BLaER1 (cell line): ENCODE measurements at regions not wholly inside any gene's neighbourhood (a gene's known extent, or its start where the extent isn't known, plus 50 kb on each side); places are given as distances from the start of the nearest gene placed in this dataset.

Experiments
- H3K27ac ChIP-seq: shearing (Covaris generic); formaldehyde crosslinking; 2 replicates; pipeline ENCODE4 v1.8.1; 2022
- H3K27me3 ChIP-seq: shearing (Covaris generic); formaldehyde crosslinking; 2 replicates; pipeline ENCODE4 v1.8.1; 2022
- H3K36me3 ChIP-seq: shearing (Covaris generic); formaldehyde crosslinking; 2 replicates; pipeline ENCODE4 v1.8.1; 2022
- H3K4me1 ChIP-seq: shearing (Covaris generic); formaldehyde crosslinking; 2 replicates; pipeline ENCODE4 v1.8.1; 2022
- H3K4me2 ChIP-seq: shearing (Covaris generic); formaldehyde crosslinking; 2 replicates; pipeline ENCODE4 v1.8.1; 2022
- H3K4me3 ChIP-seq: shearing (Covaris generic); formaldehyde crosslinking; 2 replicates; pipeline ENCODE4 v1.8.1; 2022
- H3K9ac ChIP-seq: shearing (Covaris generic); formaldehyde crosslinking; 2 replicates; pipeline ENCODE4 v1.8.1; 2022
- H3K9me3 ChIP-seq: shearing (Covaris generic); formaldehyde crosslinking; 2 replicates; pipeline ENCODE4 v1.8.1; 2022
- H4K20me1 ChIP-seq: shearing (Covaris generic); formaldehyde crosslinking; 2 replicates; pipeline ENCODE4 v1.8.1; 2022
- Cebpa-rat ChIP-seq: shearing (Covaris generic); IDR thresholded peaks from 2 replicates; pipeline ENCODE4 v1.8.1; 2022

- H3K4me3 ChIP-seq = no peak overlapping the region
- no peak overlapping the region for H3K27ac ChIP-seq
- TF ChIP-seq Cebpa-rat = no peak
- no peaks in the 10 kb centered on the region for H4K20me1 ChIP-seq
- no peak overlapping the region for H3K4me2 ChIP-seq
- H3K36me3 ChIP-seq = no peaks in the 10 kb centered on the region
- no peaks in the 10 kb centered on the region for H3K4me1 ChIP-seq
- no peaks in the 10 kb centered on the region for H3K9me3 ChIP-seq
- H3K27me3 ChIP-seq = no peaks in the 10 kb centered on the region
- no peak overlapping the region for H3K9ac ChIP-seq
Observed at GRCh38 chr9:100919506-100919905, 109.0 kb upstream of the PLPPR1 start.

DNA sequence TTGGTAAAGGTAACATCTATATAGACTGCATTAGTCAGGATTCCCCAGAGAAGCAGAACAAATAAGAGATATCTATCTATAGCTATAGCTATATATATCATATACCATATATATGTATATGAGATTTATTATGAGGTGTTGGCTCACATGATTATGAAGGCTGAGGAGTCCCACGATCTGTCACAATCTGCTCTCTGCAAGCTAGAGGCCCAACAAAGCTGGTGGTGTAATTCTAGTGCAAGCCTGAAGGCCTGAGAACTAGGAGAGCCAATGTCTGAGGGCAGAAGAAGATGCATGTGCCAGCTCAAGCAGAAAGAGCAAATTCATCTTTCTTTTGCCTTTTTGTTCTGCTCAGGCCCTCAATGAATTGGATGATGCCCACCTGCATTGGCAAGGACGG lies 102.2 kb upstream of the PLPPR1 start:
- no peak overlapping the region for H3K4me2 ChIP-seq
- H4K20me1 ChIP-seq = no peaks in the 10 kb centered on the region
- TF ChIP-seq Cebpa-rat = no peak
- no peak overlapping the region for H3K27ac ChIP-seq
- H3K36me3 ChIP-seq = no peaks in the 10 kb centered on the region
- no peak overlapping the region for H3K9ac ChIP-seq
- H3K4me1 ChIP-seq = no peaks in the 10 kb centered on the region
- no peaks in the 10 kb centered on the region for H3K27me3 ChIP-seq
- peaks cover 8% of the 10 kb centered on the region; the same call in 1 of the 2 replicates for H3K9me3 ChIP-seq
- H3K4me3 ChIP-seq = no peak overlapping the region

- no peaks in the 10 kb centered on the region for H3K36me3 ChIP-seq
- no peaks in the 10 kb centered on the region for H4K20me1 ChIP-seq
- H3K9me3 ChIP-seq = peaks cover 8% of the 10 kb centered on the region; the same call in 1 of the 2 replicates
- no peak overlapping the region for H3K4me3 ChIP-seq
- H3K4me2 ChIP-seq = no peak overlapping the region
- no peak overlapping the region for H3K27ac ChIP-seq
- H3K4me1 ChIP-seq = no peaks in the 10 kb centered on the region
- no peak for TF ChIP-seq Cebpa-rat
- H3K9ac ChIP-seq = no peak overlapping the region
- H3K27me3 ChIP-seq = no peaks in the 10 kb centered on the region
Observed at GRCh38 chr9:100927763-100928162, 100.8 kb upstream of the PLPPR1 start.

- no peak for TF ChIP-seq Cebpa-rat
- Histone ChIP-seq H3K27ac (no peak overlapping the region), H3K36me3 (no peaks in the 10 kb centered on the region), H3K9ac (no peak overlapping the region), H3K4me1 (peaks cover 28% of the 10 kb centered on the region), H3K4me3 (no peak overlapping the region), H3K9me3 (peaks cover 29% of the 10 kb centered on the region), H3K27me3 (no peaks in the 10 kb centered on the region), H3K4me2 (no peak overlapping the region), H4K20me1 (no peaks in the 10 kb centered on the region)
Observed at GRCh38 chr9:100933656-100934055, 94.9 kb upstream of the PLPPR1 start.

DNA sequence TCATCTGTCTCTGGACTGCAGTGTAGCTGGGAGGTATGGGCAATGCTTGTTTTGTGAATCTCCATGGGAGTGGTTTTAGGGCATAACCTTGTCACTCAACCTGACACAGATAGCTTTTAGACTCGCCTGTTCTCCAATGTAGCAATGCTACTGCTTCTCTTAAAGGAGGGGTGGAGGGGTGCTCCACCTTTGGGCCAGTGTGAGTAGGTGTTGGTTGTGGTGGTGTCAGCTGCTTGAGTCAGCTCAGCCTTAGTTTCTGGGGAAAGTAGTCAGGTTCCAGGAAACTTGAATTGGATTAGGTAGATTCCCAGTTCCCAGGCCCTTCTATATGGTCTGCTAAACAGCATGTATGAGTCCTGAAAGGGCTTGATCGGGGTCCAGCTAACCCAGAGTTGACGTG lies 91.1 kb upstream of the PLPPR1 start:
- H3K4me3 ChIP-seq = no peak overlapping the region
- H4K20me1 ChIP-seq = no peaks in the 10 kb centered on the region
- no peak overlapping the region for H3K9ac ChIP-seq
- TF ChIP-seq Cebpa-rat = no peak
- no peak overlapping the region; the same call in 1 of the 2 replicates for H3K27ac ChIP-seq
- H3K4me1 ChIP-seq = peaks cover 36% of the 10 kb centered on the region
- no peaks in the 10 kb centered on the region for H3K27me3 ChIP-seq
- peaks cover 31% of the 10 kb centered on the region for H3K9me3 ChIP-seq
- no peak overlapping the region for H3K4me2 ChIP-seq
- H3K36me3 ChIP-seq = no peaks in the 10 kb centered on the region

DNA sequence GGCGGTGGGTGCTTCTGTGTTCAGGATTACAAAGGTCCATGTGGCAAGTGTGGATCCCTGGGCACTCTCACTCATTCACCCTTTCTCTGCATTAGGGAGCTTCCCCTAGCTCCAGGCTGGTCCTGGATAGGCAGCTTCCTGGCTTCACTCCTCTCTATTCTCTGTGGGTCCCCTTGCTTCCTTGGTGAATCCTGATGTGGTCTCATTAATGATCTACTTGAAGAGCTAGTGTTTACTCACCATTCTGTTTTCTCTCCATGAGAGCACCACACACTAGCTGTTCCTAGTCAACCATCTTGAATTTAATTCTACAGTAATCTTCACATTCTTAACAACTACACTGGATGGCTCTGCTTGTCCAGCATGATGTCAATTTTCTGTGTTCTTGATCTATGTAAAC lies 90.0 kb upstream of the PLPPR1 start:
- Histone ChIP-seq H3K36me3 (no peaks in the 10 kb centered on the region), H4K20me1 (no peaks in the 10 kb centered on the region), H3K9me3 (peaks cover 31% of the 10 kb centered on the region), H3K27me3 (no peaks in the 10 kb centered on the region), H3K4me3 (no peak overlapping the region), H3K4me1 (peaks cover 35% of the 10 kb centered on the region), H3K9ac (no peak overlapping the region), H3K4me2 (no peak overlapping the region), H3K27ac (peak overlapping the region; percentile 23; the same call in 1 of the 2 replicates)
- TF ChIP-seq Cebpa-rat = no peak

DNA sequence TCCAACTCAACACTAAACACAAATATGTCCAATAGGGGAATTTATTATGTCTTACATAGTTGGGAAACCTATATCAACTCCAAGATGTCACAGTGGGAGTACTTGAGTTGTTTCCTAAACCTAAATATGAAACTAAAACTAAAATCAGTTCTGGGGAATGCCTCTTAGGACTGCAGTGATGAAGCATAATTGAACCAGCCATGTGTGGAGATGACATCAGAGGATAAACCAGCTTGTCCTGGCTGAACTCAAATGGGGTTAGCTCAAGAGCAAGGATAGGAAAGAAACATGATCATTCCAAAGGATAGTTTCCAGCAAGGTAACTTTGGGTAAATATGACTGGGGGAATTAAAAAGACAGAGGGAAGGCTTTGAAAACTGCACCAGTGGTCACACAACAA lies 88.9 kb upstream of the PLPPR1 start:
- Histone ChIP-seq H4K20me1 (no peaks in the 10 kb centered on the region), H3K4me2 (peak overlapping the region; percentile 20), H3K4me3 (no peak overlapping the region), H3K27ac (no peak overlapping the region), H3K9me3 (peaks cover 31% of the 10 kb centered on the region), H3K4me1 (peaks cover 27% of the 10 kb centered on the region), H3K27me3 (no peaks in the 10 kb centered on the region), H3K36me3 (no peaks in the 10 kb centered on the region), H3K9ac (no peak overlapping the region)
- TF ChIP-seq Cebpa-rat = no peak

- Histone ChIP-seq H3K4me3 (no peak overlapping the region), H3K36me3 (no peaks in the 10 kb centered on the region), H4K20me1 (no peaks in the 10 kb centered on the region), H3K9me3 (peaks cover 14% of the 10 kb centered on the region), H3K4me1 (peaks cover 32% of the 10 kb centered on the region), H3K27ac (no peak overlapping the region), H3K27me3 (no peaks in the 10 kb centered on the region), H3K9ac (no peak overlapping the region), H3K4me2 (peak overlapping the region; percentile 79)
- no peak for TF ChIP-seq Cebpa-rat
Observed at GRCh38 chr9:100959226-100959625, 69.3 kb upstream of the PLPPR1 start.
